HPDE6-E6E7 (cell line): ENCODE measurements at regions not wholly inside any gene's neighbourhood (a gene's known extent, or its start where the extent isn't known, plus 50 kb on each side); places are given as distances from the start of the nearest gene placed in this dataset.
"Not testable (repeated sequence)": the region's sequence is repeated elsewhere in the genome, so short reads cannot be mapped to it uniquely, and the experiment has no call there.

Experiments used
- DNase-seq: peaks from one replicate; pipeline ENCODE4 v3.0.0; 2011; ENCODE audit warnings: missing footprints; ENCODE audit errors: extremely low spot score

DNA sequence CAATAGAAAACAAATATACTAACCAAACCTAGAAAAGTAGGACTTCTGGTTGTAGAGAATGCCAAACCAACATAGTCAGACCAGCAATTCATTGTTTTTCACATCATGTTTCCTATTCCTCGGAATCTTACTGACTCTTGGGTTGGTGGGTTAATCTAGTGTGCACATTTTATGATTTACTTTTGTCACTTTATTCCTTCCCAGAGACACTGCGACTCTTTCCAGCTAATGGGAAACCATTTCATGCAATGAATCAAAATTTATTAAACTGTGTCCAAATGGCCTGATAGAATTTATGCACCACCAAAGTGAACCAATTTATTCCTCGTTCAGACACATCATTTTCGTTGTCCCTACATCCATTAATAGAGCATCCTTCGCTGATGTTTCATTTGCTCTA lies 464.9 kb downstream of the RPS29 start:
- DNase-seq = no peak

DNA sequence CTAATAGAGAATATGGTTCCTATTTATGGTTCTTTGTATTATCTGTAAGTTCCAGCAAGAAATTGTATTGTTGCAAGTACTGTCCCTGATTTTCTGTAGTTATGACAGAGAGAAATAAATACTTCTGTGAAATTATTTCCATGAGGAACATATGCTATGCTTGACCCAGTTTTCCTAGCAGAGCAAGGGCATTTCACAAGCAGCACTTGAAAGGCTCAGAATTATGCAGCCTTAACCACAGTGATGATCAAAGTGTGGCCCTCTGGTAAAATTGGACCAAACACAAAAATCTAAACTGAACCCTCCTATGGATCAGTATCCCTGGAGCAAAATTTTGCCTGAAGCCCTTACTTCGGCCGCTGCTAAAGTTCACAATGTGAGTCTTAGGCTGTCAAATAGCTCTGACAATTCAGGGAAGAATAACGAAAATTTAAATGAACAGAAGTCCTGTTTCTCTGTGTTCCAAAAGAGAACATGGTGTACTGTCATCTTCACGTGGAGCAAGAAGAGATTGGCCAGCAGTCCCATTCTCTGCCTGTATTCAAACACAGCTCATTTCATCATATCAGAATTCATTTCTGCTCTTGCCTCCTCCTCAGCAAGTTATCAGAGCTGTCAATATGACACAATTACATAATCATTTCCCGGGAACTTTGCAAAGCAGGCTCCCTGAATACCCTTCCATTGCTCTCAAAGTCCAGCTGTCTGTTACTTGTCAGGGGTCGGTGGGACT lies 471.9 kb downstream of the RPS29 start:
- no peak for DNase-seq

DNA sequence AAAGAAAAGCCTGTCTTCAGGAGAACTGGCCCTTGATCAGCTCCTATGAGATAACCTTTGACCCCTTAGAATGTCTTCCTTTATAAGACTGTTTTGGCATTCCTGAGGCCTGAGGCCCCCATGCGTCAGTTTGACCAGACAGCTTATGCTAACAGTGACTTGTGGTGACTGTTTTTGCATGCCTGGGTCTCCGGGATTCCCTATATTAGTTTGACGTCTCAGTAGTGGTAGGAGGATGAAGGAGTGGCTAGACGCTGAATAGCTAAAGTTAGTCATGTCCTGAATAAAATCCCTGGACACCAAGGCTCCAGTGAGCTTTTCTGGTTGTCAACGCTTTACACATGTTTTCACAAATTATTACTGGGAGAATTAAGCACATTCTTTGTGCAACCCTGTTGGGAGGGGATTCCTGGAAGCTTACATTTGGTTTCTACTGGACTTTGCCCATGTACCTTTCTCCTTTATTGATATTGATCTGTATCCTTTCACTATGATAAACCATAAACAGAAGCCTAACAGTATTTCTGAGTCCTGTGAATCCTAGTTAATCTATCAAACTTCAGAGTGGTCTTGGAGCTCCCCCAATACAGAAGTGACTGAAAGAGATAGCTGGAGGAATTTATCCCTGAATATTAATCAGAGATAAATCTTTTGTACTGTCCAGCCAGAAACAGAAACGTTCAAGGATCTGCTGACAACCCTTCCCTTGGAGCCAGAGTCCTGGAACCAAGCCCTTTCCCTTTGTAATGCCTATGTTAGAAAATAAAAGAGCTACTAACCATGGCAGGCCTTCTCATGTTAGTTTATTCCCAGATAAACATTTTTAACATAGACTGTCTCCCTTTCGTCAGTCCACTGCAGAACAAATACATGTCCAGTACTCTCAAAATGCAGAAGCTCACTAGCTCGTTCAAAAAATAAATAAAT lies 479.2 kb downstream of the RPS29 start:
- no peak for DNase-seq

DNA sequence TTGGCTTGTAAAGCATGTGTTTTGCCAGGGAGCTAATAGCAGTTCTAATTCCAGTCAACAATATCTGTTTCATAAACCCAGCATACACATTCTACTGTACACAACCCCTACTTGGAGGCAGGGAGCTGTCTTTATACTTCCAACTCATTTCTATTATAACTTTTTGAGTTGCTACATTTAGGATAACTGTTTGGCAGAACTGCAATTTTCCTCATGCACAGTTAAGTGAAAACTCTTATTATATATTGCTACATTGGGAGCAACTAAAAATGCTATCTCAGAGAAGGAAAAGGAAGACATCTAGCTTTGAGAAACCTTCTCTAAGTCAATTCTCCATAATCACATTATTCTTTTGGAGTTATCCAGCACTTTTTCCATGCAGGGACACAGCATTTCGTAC lies 480.2 kb downstream of the RPS29 start:
- no peak for DNase-seq

DNA sequence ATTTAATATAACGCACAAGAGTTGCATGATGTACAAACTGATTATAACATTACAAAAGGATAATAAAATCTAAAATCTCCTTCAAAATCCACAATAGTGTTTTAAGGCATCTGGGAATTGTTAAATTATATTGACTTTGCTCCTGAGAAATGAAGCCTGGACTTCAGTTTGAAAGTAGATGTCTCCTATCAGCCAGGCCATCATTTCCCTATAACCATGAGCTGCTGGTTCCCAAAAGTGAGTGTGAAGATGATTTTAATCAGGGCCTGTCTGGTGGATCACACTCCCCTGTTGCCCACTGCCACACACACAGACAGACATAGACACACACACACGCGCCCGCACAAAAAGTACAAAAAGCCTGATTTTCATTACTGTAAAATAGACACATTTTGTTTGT lies 480.7 kb downstream of the RPS29 start:
- no peak for DNase-seq

DNA sequence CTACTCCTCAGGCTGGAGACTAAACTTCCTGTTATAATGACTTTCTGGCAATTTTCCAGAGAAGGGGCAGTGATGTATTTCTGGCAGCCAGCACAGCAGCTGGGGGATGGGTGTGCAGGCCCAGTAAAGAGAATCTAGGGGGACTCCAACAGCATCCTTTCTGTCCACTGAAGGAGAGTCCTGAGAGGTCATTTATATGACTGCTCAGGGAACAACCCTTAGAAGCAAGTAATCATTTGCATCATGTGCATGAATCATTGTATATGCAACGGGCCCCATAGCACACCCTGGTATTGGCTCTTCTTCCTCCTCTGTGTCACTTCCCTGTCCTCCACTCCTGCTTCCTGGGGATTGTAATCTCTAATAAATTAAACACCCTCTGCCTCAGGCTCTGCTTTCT lies 493.8 kb downstream of the RPS29 start:
- DNase-seq = no peak

DNA sequence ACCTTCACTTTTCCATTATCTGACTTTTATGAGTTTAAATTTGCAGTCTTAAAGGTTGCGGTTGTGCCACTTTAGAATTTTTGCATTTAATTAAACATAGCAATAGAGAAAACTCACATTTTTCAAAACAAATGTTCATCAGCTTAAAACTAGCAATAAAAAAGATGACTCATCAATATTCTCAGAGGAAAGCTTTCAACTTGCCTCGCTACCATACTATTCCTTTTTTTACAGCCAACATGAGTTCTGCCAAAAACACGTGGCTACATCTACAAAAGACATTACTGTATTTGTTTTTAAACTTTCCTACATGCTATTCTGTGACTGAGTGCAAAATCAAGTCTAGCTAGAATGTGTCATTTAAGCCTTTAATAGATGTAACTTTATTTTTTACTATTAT lies 497.1 kb downstream of the RPS29 start:
- DNase-seq = no peak

DNA sequence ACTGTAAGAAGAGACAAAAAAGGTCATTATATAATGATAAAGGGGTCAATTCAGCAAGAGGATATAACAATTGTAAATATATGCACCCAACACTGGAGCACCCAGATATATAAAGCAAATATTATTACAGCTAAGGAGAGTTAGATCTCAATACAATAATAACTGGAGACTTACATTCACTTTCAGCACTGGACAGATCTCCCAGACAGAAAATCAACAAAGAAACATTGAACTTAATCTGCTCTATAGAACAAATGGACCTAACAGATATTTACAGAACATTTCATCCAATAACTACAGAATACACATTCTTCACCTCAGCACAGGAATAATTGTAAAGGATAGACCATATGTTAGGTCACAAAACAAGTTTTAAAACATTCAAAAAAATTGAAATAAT lies 512.9 kb downstream of the RPS29 start:
- DNase-seq = not testable (repeated sequence)

DNA sequence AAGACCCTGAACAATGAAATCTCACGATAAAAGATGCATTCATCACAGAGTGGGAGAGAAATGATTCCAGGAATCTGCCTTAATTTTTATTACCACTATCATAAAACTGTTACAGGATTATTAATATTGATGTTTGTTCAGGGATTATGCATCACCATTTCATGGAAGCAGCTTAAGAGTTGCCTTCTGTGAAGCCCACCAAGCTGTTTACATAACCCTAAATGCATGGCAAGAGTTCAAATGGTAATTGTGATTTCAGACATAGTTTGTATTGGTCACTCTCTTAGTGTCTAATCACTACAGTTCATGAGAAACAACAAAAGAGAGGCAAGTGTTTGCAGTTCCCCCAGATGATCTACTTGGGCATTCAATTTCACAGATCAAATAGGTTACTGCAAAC lies 527.7 kb downstream of the RPS29 start:
- no peak for DNase-seq

DNA sequence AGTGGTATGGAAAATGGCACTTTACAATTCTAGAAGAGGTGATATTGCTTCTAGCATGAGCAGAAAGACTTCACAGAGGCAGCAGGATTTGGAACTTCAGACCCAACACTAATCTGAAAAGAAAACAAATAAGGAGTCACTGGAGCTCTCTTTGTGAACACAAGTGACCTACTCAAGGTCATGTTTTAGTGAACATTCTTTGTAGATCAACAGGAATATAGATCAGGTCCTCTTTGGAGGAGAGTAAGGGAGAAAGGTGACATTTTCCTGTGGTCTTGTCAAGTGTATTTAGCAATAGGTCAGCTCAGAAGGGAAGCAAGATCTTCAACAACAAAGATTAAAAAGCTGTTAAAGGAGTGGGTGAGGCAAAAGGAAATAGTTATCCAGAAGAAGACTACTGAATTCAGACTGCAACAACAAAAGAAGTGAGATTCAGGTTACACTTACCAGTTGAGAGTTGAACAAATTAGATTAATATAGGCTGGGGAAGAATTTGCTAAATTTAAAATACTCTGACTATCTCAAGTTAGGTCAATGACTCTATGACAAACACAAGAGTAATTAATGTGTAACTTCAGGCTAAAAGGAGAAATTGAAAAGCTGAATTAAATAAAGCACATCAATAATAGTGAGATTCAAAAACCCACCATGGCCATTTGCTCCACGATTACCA lies 528.2 kb downstream of the RPS29 start:
- DNase-seq = no peak

DNA sequence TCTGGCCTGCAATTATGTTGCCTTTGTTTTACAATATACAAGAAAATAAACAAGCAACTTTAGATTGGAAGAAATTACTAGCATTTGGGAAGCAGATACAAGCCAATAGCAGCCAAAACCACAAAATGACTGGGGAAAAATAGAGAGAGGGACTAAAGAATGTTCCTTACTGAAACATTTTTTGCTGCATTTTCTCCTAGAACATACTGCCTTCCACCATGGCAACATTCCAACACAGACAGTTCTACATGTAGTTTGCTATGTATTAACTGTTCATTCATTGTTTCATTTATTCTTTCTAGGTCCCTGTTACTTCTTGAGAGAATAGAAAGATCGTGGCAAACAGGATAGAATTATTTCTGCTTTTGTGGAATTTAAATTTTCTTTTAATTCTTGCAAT lies 530.2 kb downstream of the RPS29 start:
- no peak for DNase-seq

DNA sequence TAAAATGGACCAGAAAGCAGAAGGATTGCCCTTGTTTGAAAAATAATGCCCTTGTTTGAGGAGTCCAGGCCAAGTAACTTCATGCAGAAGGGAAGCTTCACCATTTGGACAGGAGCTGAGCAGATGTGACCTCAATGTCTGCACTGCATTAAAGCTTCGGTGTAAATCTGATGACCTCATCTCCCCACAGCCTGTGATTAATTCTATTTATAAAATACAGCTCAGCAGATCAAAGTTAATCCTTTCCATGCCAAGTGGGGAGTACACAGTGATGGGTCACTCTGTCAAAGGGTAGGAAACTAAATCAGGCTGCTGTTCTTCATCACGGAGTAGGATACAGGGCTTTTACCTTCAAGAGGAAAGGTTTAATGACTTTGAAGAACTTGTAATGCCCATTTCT lies 533.7 kb downstream of the RPS29 start:
- DNase-seq = no peak

DNA sequence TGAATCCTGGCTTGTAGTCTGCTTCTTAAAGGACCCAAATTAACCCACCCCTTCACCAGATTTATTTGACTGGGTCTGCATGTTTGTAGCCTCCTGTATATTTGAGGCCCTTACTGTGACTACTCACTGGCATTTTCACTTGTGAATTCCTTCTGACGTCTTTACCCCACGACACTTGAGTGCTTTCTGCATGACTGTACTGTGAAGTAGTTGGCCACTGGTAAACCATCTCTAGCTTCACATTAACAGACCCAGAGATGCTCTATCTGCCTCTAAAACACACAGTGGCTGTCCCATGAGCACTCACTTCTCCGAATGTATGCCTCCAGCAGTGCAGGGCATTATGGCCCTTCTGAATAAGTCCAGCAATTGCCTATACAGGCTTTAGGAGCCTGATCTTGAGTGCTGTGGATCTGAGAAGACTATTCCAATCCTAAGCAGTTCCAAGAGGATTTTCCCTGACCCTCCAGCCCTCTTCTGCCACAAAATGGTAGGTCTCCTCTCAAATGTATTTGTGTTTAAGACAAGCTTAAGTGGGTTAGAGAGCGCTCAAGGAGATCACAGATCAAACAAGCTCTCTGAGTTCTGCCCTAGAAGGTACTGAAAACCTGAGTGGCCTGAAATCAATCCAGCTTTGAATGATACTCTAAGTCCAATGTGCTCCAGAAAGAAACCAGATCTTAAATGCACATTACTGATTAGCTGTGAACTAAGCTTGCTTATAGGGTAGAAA lies 534.7 kb downstream of the RPS29 start:
- no peak for DNase-seq

DNA sequence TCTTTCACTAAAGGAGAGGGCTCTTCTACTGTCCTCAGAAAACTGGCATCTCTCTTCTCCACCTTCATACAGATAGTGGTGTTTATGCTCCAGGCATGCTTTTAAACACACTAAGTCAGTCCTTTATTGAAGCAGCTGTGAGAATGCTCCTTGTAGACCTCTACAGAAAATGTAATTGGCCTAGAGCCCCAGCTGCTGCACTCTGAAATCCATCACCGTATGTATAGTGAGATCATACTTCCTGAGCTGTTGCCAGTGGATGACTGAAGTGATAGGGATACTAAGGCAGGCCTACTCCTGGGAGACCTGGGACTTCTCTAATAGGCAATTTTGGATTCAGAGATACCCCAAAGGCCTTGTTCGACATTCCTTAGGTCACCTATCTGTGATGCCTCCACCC lies 535.4 kb downstream of the RPS29 start:
- DNase-seq = no peak

DNA sequence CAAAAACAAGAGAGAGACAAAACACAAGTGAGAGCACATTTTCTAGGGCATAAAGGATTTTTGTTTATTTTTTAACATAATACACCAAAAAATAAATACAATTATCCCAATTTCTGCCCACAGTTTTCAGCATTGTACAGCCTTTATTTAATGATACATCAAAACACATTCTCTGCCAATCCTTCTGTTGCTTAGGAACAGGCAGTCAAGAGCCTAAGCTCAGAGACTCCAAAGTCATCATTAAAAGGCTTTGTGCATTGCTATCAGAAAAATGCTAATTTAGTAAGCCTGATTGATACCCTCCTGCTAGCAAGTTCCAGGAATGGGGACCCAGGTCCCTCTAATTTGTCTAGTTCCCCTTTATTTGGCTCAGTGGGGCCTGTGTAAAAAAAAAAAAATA lies 536.5 kb downstream of the RPS29 start:
- DNase-seq = no peak

DNA sequence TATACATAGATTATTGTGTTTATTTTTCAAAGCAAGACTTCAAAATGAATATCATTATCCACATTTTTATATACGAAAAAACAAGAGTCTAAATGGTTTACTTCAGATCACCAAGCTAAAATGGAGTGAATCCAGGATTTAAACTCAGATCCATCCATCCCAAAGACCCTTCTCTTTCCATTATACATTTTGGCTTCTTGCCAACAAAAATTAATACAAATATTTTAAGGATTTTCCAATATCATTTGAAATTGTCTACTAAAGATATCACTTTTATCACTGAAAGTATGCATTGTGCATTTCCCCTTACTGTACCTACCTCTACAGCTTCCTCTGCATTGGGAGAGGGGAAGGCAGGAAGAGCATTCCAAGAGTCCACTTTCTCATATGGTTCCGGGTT lies 541.2 kb downstream of the RPS29 start:
- DNase-seq = no peak

DNA sequence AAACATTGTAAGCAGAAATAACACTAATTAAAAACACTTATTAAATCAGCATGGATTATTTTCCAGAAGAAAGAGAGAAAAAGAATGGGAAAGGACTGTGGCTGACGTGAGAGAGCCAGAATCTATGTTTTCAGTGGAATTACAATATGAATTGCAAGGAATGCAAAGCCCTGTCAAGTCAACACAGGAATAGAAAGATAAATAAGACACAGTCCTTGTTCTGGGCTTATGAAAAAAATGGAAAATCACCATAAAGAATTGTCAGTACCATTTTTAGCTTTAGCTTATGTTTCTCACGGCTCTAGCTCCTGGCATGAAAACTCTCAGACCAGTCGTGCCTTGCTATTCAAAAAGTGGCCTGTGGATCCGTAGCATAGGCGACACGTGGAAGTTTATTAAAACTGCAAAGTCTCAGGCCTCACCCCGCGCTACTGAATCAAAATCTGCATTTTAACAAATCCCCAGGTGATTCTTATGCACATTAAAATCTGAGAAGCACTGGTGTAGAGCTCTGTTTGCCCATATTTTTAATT lies 549.1 kb downstream of the RPS29 start:
- no peak for DNase-seq

DNA sequence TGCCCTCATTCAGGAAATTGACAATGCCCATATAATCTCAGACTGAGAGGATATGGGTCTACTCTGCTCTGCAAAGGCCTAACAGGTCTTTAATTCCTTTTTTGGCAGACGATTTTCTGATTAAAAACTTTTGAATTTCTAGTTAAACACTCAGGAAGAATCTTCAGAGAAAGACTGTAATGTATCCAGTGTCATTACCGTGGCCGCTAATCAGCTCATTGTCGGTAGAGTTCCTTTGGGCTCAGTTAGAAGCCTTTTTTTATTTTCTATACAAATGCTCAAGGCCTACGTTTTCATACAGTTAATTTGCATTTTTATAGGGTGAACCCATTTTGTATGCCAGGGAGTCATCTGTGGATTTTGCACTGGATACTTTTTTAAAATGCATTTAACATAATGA lies 549.9 kb downstream of the RPS29 start:
- no peak for DNase-seq

DNA sequence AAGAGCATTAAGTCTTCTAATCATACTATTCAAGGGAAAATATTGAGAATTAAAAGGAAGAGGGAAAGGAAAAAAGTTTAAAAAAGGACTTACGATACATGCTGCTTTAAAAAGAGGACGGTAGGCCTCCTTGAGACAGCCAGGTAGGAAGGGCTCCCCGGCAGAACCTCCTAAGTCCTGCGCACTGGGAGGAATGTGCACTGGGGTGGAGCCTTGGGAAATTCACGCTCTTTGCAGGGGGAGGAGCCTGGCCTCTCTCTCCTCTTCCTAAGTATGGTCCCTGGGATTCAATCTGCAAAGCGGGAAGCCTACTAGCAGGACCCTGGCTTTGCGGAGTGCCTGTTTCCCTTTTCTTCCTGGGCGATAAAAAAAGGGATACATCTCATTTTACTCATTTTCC lies 553.0 kb downstream of the RPS29 start:
- no peak for DNase-seq

DNA sequence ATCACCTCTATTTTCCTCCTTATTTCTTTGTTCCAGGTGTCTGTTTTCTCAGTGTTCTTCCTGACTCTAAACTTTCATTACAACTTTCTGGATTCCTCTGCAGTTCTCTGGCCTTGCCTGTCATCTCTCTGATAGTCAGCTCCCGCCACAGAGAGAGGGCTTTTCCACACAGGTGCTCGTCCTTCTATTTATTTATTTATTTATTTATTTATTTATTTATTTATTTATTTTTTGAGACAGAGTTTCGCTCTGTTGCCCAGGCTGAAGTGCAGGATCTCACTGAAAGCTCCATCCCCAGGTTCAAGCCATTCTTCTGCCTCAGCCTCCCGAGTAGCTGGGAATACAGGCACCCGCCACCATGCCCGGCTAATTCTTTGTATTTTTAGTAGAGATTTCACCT lies 554.5 kb downstream of the RPS29 start:
- not testable (repeated sequence) for DNase-seq

DNA sequence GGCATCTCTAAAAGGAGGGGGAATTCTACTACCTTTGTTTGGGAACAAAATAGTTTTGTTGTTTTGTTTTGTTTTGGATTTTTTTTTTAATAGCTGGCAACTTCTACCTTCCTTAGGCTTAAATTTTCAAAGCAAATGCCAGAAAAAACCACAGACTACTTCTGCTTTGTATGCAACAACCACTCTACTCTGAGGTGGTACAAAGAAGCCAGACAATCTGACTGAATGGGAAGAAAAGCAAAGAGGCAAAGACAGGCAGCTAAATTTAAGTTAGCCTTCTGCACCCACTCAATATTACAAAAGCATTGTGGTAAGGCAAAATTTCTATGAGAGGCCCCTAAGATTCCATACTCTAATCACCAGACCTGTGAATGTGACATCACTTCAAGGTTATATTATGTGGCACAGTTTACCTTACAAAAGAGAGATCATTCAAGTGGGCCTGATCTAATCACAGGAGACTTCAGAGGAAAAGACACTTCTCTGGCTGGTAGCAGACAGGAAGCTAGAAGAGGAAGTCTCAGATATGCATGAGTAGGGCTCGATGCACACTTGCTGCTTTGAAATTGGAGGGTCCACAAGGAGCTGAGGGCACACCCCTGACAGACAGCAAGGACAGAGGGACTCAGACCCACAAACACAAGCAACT lies 566.6 kb downstream of the RPS29 start:
- no peak for DNase-seq
